K562 (cell line): ENCODE measurements at regions not wholly inside any gene's neighbourhood (a gene's known extent, or its start where the extent isn't known, plus 50 kb on each side); places are given as distances from the start of the nearest gene placed in this dataset.

Source experiments
- DNMT1 ChIP-seq: fragments of 450-650 bp; IDR thresholded peaks from 2 replicates; pipeline ENCODE4 v1.6.1; 2016; ENCODE audit warnings: antibody characterized with exemption, mild to moderate bottlenecking
- HDAC3 ChIP-seq: fragments of 450-650 bp; IDR thresholded peaks from 2 replicates; pipeline ENCODE4 v1.6.1; 2018; ENCODE audit warnings: borderline replicate concordance, mild to moderate bottlenecking, moderate library complexity; ENCODE audit not compliant: partially characterized antibody
- KAT2B ChIP-seq: IDR thresholded peaks from one replicate; pipeline ENCODE4 v1.6.1; 2012; ENCODE audit warnings: low read depth, mild to moderate bottlenecking, control low read depth, inconsistent platforms, low read length, moderate library complexity
- LARP7 ChIP-seq: fragments of 450-650 bp; IDR thresholded peaks from 2 replicates; pipeline ENCODE4 v1.6.1; 2016
- MAFF ChIP-seq: IDR thresholded peaks from 2 replicates; pipeline ENCODE4 v1.6.1; 2012; ENCODE audit warnings: low read length, improper control_type of control experiment
- MYNN ChIP-seq, 2 experiments: sonication (generic); formaldehyde crosslinking in 1 of 2; IDR thresholded peaks; 2 replicates each; pipeline versions ENCODE4 v1.5.0 to v1.6.1; 2016 to 2020; ENCODE audit warnings: antibody characterized with exemption in 1 of 2, missing genetic modification reagents in 1 of 2
- PTRF ChIP-seq: fragments of 450-650 bp; IDR thresholded peaks from 2 replicates; pipeline ENCODE4 v1.6.1; 2016; ENCODE audit warnings: mild to moderate bottlenecking, missing genetic modification characterization, missing compliant biosample characterization
- RUNX1 ChIP-seq: sonication (generic); IDR thresholded peaks from 2 replicates; pipeline ENCODE4 v1.6.1; 2016; ENCODE audit warnings: antibody characterized with exemption, low read depth
- SRSF3 ChIP-seq: fragments of 200-400 bp; formaldehyde crosslinking; IDR thresholded peaks from 2 replicates; pipeline ENCODE4 v1.6.1; 2016; ENCODE audit warnings: mild to moderate bottlenecking, low read length, moderate library complexity; ENCODE audit not compliant: insufficient read depth
- ZNF165 ChIP-seq: fragments of 250-450 bp; sonication (Bioruptor Pico); IDR thresholded peaks from 2 replicates; pipeline ENCODE4 v1.4.0; 2020; ENCODE audit warnings: borderline replicate concordance
- ZNF778 ChIP-seq: fragments of 450-650 bp; formaldehyde crosslinking; IDR thresholded peaks from 2 replicates; pipeline ENCODE4 v1.4.0; 2020; ENCODE audit warnings: mild to moderate bottlenecking, moderate library complexity
- ZNF830 ChIP-seq: fragments of 250-450 bp; sonication (Bioruptor Pico); IDR thresholded peaks from 2 replicates; pipeline ENCODE4 v1.5.0; 2021; ENCODE audit warnings: mild to moderate bottlenecking
- TF ChIP-seq, protein P1 (sequence below): fragments of 250-450 bp; sonication (Bioruptor Pico); IDR thresholded peaks from 2 replicates; pipeline ENCODE4 v1.4.0; 2020; ENCODE audit warnings: mild to moderate bottlenecking
- TF ChIP-seq, protein P2 (sequence below): sonication (generic); formaldehyde crosslinking; IDR thresholded peaks from 2 replicates; pipeline ENCODE4 v1.9.0; 2022; ENCODE audit warnings: mild to moderate bottlenecking, missing genetic modification reagents
- TF ChIP-seq, protein P3 (sequence below): fragments of 250-450 bp; sonication (Bioruptor Pico); IDR thresholded peaks from 2 replicates; pipeline ENCODE4 v1.5.1; 2021; ENCODE audit warnings: mild to moderate bottlenecking
- TF ChIP-seq, protein P4 (sequence below): fragments of 450-650 bp; IDR thresholded peaks from 2 replicates; pipeline ENCODE4 v1.6.1; 2016; ENCODE audit warnings: low read depth

DNA sequence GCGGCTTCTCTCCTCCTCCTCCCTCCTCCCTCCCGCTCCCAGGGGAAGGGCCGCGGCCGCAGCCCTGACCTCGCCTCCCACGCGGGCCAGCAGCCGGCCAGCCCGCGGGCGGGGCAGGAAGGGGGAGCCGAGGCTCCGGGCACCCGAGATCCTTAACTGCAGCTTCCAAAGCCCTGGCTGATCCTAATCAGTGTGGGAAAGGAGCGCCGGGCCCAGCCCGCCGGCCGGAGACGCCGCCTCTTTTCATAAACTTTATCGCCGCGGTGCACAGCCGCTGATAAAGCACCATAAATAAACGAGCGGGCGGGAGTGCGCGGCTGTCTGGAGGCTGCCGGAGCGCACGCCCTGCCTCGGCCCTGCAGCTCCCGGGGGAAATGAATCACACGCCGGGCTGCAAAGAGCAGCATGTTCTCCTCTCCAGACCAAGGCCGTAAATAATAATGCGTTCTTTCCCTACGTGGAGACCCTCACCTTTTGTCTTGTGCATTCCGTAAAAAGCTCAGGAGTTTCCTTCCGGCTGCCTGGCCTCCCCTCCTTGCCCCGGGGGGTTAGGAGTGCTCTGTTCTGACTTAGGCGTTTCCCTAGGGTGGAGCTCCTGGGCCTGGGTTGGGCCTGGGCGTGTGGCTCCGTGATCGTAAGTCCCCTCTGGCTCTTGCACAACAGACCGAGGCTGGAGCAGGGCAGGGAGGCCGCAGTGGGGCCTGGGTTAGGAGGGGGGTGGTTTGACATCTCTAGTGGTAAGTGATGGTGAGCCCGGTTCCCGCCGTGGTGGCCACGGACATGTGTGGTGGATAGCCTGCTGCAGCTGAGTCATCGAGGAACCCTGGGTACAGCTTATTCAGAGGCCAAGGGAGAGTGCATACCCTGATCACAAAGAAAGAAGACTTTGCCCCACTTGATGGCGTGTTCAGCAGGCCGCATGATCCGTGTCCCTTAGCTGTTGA lies 132.6 kb upstream of the HES1 start (continued):
- TF ChIP-seq, protein P1, sequence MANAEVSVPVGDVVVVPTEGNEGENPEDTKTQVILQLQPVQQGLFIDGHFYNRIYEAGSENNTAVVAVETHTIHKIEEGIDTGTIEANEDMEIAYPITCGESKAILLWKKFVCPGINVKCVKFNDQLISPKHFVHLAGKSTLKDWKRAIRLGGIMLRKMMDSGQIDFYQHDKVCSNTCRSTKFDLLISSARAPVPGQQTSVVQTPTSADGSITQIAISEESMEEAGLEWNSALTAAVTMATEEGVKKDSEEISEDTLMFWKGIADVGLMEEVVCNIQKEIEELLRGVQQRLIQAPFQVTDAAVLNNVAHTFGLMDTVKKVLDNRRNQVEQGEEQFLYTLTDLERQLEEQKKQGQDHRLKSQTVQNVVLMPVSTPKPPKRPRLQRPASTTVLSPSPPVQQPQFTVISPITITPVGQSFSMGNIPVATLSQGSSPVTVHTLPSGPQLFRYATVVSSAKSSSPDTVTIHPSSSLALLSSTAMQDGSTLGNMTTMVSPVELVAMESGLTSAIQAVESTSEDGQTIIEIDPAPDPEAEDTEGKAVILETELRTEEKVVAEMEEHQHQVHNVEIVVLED (CRISPR knock-in tag) = 0 out of 2 replicates have a peak, but pooled peaks have one; percentile 33
- peak; percentile 41; the same call in 1 of the 2 replicates for TF ChIP-seq ZNF165 (CRISPR knock-in tag)
- TF ChIP-seq HDAC3 = peak; percentile 98
- TF ChIP-seq DNMT1 = no peak
- TF ChIP-seq LARP7 = no peak
- TF ChIP-seq MYNN (IDR thresholded peaks at IDR 0.05) = no peak; the same call in 1 of the 2 replicates
- TF ChIP-seq MYNN (CRISPR knock-in tag; IDR thresholded peaks at IDR 0.05) = no peak
- no peak for TF ChIP-seq PTRF (tag)
- TF ChIP-seq RUNX1 = peak; percentile 63; the same call in 1 of the 2 replicates
- TF ChIP-seq, protein P2, sequence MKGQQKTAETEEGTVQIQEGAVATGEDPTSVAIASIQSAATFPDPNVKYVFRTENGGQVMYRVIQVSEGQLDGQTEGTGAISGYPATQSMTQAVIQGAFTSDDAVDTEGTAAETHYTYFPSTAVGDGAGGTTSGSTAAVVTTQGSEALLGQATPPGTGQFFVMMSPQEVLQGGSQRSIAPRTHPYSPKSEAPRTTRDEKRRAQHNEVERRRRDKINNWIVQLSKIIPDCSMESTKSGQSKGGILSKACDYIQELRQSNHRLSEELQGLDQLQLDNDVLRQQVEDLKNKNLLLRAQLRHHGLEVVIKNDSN (CRISPR knock-in tag) = no peak
- no peak for TF ChIP-seq MAFF
- no peak for TF ChIP-seq SRSF3
- TF ChIP-seq KAT2B = no peak
- TF ChIP-seq, protein P3, sequence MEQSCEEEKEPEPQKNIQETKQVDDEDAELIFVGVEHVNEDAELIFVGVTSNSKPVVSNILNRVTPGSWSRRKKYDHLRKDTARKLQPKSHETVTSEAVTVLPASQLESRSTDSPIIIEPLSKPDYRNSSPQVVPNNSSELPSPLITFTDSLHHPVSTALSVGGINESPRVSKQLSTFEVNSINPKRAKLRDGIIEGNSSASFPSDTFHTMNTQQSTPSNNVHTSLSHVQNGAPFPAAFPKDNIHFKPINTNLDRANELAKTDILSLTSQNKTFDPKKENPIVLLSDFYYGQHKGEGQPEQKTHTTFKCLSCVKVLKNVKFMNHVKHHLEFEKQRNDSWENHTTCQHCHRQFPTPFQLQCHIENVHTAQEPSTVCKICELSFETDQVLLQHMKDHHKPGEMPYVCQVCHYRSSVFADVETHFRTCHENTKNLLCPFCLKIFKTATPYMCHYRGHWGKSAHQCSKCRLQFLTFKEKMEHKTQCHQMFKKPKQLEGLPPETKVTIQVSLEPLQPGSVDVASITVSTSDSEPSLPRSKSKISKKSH (CRISPR knock-in tag) = no peak
- TF ChIP-seq, protein P4, sequence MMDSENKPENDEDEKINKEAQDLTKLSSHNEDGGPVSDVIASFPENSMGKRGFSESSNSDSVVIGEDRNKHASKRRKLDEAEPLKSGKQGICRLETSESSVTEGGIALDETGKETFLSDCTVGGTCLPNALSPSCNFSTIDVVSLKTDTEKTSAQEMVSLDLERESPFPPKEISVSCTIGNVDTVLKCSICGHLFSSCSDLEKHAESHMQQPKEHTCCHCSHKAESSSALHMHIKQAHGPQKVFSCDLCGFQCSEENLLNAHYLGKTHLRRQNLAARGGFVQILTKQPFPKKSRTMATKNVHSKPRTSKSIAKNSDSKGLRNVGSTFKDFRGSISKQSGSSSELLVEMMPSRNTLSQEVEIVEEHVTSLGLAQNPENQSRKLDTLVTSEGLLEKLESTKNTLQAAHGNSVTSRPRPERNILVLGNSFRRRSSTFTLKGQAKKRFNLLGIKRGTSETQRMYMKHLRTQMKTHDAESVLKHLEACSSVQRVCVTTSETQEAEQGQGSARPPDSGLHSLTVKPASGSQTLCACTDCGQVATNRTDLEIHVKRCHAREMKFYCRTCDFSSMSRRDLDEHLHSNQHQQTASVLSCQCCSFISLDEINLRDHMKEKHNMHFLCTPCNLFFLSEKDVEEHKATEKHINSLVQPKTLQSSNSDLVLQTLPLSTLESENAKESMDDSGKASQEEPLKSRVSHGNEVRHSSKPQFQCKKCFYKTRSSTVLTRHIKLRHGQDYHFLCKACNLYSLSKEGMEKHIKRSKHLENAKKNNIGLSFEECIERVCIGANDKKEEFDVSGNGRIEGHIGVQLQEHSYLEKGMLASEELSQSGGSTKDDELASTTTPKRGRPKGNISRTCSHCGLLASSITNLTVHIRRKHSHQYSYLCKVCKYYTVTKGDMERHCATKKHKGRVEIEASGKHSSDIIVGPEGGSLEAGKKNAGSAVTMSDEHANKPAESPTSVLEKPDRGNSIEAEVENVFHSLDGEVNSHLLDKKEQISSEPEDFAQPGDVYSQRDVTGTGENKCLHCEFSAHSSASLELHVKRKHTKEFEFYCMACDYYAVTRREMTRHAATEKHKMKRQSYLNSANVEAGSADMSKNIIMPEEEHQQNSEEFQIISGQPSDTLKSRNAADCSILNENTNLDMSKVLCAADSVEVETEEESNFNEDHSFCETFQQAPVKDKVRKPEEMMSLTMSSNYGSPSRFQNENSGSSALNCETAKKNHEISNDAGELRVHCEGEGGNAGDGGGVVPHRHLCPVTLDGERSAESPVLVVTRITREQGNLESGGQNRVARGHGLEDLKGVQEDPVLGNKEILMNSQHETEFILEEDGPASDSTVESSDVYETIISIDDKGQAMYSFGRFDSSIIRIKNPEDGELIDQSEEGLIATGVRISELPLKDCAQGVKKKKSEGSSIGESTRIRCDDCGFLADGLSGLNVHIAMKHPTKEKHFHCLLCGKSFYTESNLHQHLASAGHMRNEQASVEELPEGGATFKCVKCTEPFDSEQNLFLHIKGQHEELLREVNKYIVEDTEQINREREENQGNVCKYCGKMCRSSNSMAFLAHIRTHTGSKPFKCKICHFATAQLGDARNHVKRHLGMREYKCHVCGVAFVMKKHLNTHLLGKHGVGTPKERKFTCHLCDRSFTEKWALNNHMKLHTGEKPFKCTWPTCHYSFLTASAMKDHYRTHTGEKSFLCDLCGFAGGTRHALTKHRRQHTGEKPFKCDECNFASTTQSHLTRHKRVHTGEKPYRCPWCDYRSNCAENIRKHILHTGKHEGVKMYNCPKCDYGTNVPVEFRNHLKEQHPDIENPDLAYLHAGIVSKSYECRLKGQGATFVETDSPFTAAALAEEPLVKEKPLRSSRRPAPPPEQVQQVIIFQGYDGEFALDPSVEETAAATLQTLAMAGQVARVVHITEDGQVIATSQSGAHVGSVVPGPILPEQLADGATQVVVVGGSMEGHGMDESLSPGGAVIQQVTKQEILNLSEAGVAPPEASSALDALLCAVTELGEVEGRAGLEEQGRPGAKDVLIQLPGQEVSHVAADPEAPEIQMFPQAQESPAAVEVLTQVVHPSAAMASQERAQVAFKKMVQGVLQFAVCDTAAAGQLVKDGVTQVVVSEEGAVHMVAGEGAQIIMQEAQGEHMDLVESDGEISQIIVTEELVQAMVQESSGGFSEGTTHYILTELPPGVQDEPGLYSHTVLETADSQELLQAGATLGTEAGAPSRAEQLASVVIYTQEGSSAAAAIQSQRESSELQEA = no peak
- TF ChIP-seq ZNF830 (CRISPR knock-in tag) = no peak
- no peak for TF ChIP-seq ZNF778 (CRISPR knock-in tag)
